C4-2B (cell line): ENCODE measurements at regions not wholly inside any gene's neighbourhood (a gene's known extent, or its start where the extent isn't known, plus 50 kb on each side); places are given as distances from the start of the nearest gene placed in this dataset.

ENCODE experiments used
- H3K27ac ChIP-seq: fragments of 450-650 bp; 2 replicates; pipeline ENCODE4 v1.5.1; 2017
- CTCF ChIP-seq: fragments of 450-650 bp; conservative IDR thresholded peaks from 2 replicates; pipeline ENCODE4 v1.5.1; 2017; ENCODE audit warnings: mild to moderate bottlenecking
- ZFX ChIP-seq: fragments of 450-650 bp; IDR thresholded peaks from 2 replicates; pipeline ENCODE4 v1.6.1; 2017

- TF ChIP-seq CTCF (no peak), ZFX (no peak)
- no peak overlapping the region for H3K27ac ChIP-seq
Measured at GRCh38 chr1:57910782-57911181, 486.9 kb upstream of the DAB1 start.

DNA sequence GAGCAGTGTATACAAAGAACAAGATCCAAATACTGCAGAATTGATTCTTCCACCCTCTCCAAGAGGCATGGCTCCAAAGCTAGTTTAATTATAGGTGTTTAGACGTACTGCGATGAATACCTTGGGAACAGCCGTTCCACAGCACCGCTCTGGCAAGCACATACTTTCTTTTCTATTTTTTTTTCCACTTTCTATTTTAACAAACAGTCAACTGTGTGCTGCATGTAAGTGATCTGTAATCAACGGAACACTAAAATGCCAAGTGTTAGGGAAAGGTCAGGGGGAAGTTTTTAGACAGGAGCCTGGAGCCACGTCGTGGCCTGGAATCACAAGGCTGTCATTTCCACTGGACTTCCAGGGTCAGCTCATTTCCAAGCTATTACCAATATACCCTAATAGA lies 486.4 kb upstream of the DAB1 start:
- no peak overlapping the region for H3K27ac ChIP-seq
- no peak for TF ChIP-seq ZFX
- TF ChIP-seq CTCF: no peak

- H3K27ac ChIP-seq: no peak overlapping the region
Measured at GRCh38 chr1:57908147-57908890, 484.5 kb upstream of the DAB1 start.

GRCh38 chr1:57901208-57901919 lies 477.5 kb upstream of the DAB1 start:
- no peak overlapping the region for H3K27ac ChIP-seq
- no peak for TF ChIP-seq ZFX
- no peak for TF ChIP-seq CTCF

More at GRCh38 chr1:57908147-57908890, 484.5 kb upstream of the DAB1 start:
- TF ChIP-seq CTCF (no peak), ZFX (no peak)

DNA sequence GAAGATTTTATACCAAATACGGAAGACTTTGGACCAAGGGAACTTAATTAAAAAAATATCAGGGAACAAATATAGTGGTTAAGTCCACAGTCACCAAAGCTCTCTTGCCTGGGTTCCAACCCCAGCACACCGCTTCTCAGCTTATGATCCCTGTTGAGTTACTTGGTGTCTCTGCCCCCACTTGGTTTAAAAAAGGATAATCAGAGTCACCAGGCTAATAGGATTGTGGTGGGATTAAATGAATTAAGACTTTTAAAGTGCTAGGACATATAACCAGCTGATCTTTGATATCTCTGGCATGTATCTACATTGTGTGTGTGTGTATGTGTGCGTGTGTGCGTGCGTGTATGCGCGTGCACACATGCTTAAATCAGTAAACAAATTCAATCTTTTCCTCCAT lies 474.7 kb upstream of the DAB1 start:
- TF ChIP-seq ZFX: no peak
- TF ChIP-seq CTCF: no peak
- H3K27ac ChIP-seq: no peak overlapping the region

GRCh38 chr1:57897581-57897980 lies 473.7 kb upstream of the DAB1 start:
- TF ChIP-seq ZFX: no peak
- no peak for TF ChIP-seq CTCF
- no peak overlapping the region for H3K27ac ChIP-seq

DNA sequence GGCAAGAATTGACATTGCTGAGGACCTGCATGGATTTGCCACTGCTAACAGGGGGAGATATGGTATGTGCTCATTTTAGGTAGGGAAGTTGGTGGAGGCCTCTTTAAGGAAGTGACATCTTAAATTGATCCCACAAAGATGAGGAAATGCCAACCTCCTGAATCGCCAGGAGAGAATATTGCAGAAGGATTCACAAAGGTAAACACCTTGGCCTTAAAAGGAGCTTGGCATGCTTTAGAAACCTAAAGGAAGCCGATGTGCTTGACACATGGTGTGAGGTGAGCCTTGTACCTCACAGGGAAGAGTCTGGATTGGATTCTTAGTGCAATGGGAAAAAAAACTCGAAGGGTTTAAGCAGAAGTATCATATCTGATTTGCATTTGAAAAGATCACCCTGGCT lies 470.5 kb upstream of the DAB1 start:
- no peak for TF ChIP-seq CTCF
- TF ChIP-seq ZFX: no peak
- no peak overlapping the region for H3K27ac ChIP-seq
